ENCODE measurements at regions not wholly inside any gene's neighbourhood (a gene's known extent, or its start where the extent isn't known, plus 50 kb on each side); places are given as distances from the start of the nearest gene placed in this dataset.

DNA sequence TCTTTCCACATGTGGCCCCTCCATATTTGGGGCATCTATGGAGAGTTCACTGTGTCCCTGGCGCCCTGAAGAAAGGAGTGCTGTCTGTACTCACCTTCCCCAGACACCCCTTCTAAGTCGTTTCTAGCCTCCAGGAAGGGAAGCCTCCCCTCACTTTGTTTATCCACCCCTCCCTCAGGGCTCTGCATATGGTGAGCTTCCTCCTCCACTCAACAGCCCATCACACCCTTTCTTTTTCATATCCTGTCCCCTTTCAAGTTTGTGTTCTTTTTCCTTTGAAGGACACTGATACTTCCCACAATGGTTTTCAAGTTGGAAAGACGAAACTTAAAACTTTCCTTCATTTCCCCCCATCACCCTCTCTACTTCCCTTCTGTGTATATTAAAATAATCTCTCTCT is 291.4 kb upstream of the POU3F3 start:
- no peak for DNase-seq

DNA sequence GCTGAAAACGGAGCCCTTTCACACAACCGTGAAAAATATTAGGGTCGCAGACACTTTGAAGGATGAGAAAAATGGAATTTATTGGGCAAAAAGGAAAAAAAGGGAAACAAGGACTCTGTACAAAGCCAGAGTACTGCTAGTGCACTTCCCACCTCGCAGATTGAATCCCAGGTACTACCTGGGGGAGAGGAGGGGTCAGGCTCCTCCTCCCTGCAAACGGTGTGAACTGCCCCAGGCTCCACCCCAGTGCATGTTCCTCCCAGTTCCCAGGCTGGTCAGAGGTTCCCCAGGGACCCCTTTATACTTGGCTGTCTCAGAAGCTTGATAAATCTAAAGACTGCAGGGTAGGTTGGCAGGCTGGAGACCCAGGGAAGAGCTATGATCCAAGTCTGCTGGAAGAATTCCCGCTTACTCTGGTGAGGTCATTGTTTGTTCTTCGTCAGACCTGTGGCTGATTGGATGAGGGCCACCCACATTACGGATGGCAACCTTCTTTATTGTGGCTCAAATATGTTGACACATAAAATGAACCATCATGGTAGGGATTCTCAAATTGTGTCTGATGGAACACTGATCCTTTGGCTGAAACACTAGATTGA is 290.4 kb upstream of the POU3F3 start:
- no peak for DNase-seq

DNA sequence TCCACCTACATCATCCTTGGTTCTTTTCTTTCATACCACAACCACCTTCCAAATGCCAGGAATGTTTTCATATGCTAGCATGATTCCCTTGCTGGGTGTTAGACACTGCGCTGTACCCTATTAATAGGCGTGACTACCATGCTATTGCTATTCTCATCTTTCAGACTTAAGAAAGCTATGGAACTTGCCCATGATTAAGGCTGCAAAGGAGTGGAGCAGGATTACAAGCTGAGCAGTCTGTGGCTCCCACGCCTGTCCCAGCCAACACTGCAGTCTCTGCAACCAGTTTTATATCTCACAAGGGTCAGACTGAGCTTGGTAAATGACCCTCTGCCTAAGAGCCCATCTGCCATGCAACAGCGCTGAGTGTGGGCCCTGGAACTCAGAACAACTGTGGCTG is 285.7 kb upstream of the POU3F3 start:
- no peak for DNase-seq

DNA sequence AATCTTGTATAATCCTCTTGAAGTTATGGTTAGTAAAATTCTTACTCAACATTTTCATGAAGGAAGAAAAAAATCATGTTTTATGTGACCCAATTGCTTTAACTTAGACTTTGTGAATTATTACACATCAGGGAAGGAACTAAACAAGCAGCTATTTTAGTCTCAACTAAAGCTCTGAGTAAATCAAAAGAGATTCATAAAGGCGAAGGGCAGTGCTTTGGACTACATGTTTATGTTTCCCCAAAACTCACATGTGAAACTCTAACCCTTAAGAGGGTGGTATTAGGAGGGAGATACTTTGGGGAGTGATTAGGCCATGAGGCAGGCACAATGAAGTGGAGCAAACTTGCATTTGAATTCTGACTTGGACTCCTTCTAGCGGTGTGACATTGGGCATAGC is 283.7 kb upstream of the POU3F3 start:
- DNase-seq, result no peak

DNA sequence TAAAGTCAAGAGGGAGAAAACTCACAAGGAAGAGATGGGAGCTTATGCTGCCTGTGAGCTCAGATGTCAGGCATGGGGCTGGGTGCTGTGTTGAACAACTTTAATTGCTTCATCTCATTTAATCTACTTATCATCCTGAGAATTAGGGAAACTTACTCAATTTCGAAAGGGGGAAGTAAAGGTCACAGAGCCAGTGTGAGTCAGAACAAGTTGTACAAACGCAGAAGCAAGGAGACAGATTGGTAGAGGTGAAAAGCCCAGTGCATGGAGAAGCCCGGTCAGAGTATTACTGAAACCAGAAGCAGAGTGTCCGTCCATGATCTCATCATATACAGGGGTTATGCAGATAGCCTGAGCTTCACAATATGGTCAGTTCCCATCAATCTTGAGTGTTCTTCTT is 281.1 kb upstream of the POU3F3 start:
- no peak for DNase-seq

DNA sequence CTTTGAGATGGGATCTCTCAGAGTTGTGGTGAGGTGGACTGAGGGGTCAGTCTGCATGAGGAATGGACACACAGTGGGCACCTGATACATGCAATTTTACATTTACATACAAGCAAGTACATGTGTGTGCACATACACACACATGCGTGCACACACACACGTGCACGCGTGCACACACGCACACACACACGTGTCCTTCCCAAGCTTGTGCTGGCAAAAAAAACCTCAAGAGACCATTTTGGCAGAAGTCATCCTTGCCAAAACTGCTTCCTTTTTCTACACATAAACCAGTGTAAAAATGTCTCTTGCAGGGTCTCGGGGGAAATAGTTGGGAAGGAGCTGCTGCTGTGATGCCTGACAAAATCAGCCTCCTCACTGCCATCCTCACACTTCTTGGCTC is 279.5 kb upstream of the POU3F3 start:
- no peak for DNase-seq

DNA sequence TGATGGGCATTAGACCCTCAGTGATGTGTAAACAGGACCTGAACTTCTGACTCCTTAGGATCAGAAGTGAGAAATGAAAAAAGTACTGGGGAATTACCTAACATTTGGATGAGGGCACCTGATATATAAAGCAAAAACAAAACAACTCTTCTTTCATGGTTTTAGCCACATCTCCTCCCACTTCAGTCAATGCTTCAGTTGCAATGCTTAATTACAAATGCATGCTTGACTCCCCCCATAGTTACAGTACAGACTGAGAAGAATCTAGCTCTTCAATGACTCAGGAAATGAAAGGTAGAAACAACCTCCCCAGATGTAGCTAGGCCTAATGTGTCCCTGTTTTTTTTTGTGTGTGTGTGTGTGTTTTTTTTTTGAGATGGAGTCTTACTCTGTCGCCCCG is 276.8 kb upstream of the POU3F3 start:
- DNase-seq, result no peak

DNA sequence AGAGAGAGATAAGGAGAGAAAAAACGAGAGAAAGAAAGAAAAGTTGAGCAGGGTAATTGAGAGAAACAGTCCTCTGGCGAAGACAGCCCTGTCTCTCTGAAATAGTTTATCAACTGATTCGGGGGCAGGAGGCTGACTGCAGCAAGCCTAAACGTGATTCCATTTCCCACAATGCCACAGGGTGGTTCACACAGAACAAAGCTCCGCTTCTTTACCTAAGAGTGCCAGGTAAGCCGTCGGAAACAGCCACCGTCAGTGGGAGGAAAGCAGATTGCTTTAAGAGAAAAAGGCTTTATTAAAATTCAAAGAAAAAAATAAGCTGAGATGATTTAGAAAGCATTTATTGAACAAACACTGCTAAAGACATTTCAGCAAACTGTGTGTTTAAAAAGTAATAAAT is 271.4 kb upstream of the POU3F3 start:
- no peak for DNase-seq

DNA sequence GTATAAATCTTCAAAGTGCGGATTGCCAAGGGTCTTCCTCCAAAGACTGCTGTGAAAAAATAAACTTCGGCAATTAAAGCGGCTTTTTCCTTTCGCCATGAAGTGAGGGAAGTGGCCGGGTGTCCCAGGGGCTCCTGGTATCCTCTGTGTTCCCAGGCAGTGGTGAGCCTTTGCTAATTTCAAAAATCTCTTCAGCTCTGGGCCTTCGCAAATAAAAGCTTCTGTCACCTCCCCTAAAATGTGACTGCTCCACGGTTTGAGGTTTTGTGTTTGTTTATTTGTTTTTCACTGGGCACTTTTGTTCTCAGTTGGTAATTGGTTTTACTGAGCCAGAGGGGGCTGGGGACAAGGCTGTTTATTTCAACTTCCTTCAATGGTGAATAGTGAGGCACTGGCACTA is 270.1 kb upstream of the POU3F3 start:
- no peak for DNase-seq

DNA sequence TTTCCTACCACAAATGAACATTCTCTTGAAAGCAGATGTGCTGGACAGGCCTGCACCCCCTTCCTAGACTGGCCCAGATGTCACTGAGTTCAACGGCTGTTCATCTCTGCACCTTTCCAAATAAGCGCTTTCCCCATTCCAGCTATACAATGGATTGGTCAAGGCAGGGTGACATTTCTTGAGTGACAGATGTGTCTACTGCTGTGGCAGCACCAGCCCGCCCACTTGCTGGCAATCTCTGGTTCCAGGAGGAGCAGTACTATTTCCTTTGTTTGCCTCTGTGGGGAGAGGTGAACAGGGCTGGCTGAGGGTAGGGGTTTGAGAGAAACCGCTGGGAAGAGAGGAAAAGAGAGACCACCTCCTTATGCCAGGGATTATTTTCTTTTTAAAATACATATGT is 269.5 kb upstream of the POU3F3 start:
- DNase-seq, result no peak

DNA sequence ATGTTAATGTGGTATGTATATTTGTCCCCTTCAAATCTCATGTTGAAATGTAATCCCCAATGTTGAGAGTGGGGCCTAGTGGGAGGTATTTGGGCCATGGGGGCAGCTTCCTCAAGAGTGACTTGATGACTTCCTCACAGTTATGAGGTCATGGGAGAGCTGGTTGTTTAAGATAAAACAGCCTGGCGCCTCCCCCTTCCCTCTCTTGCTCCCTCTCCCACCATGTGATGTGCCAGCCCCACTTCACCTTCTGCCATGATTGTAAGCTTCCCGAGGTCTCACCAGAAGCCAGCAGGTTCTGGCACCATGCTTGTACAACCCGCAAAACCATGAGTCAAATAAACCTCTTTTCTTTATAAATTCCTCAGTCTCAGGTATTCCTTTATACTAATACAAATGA is 258.3 kb upstream of the POU3F3 start:
- DNase-seq, result no peak

DNA sequence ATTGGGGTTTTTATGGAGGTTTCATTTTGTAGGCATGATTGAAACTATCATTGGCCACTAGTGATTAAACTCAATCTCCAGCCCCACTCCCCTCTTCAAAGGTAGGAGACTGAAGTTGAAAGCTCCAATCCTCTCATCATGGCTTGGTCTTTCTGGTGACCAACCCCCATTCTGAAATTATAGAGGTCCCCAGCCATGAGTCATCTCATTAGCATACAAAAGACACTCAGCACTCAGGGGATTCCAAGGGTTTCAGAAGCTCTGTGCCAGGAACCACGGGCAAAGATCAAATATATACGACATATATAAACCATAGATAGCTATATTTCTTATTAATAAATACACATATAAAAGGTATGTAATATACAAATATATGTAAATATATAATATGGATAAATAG is 256.0 kb upstream of the POU3F3 start:
- DNase-seq, result no peak

DNA sequence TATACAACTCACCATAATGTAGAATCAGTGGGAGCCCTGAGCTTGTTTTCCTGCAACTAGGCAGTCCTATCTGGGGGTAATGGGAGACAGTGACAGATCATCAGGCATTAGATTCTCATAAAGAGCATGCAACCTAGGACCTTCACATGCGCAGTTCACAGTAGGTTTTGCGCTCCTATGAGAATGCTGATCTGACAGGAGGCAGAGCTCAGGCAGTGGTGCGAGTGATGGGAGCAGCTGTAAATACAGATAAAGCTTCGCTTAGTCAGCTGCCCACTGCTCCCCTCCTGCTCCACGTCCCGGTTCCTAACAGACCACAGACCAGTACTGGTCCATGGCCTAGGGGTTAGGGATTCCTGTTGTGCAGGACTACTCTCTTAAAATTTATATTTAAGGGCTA is 255.3 kb upstream of the POU3F3 start:
- no peak for DNase-seq

DNA sequence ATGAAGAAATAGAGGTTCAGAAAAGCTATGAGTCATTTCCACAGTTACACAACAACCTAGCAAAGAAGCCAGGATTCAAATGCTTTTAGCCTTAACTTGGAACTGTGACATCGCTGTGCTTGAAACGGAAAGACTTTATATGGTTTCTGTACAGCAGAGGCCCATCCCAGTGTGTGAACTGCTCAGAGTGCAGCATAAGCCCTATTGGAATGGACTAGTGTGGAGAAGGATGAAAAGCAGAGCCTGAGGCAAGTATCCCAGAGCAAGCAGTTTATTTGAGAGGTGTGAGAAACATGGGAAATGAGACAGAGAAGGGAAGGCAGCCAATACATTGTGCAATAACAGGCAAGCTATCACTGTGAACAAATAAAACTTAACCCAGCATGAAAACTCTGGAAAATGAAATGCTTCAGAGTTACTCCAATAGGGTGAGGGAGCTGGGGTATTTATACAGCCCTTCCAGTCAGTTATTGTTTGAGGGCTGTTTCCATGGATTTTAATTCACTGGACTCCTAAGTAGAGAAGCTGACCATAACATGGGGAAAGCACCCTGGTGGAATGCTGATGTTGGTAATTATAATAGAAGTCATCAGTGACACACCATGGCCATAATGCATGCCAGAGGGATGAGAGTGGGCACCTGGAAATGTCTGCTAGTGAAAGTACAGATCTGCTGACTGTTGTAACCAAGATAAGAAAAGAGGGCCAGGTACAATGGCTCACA is 254.0 kb upstream of the POU3F3 start:
- no peak for DNase-seq

DNA sequence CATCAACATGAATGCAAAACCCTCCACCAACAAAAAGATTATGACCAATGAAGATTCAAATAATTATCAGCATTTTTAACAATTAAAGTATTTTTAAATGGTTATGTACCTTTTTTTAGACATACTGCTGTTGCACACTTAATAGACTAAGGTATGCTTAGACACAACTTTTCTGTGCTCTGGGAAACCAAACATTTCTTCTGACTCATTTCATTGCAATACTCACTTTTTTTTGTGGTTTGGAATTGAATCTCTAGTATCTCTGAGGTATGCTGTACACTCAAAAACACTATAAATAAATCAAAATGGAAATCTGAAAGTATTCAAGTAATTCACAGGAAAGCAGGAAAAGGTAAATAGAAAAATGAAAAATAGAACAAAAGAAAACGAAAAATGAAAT is 247.9 kb upstream of the POU3F3 start:
- no peak for DNase-seq

DNA sequence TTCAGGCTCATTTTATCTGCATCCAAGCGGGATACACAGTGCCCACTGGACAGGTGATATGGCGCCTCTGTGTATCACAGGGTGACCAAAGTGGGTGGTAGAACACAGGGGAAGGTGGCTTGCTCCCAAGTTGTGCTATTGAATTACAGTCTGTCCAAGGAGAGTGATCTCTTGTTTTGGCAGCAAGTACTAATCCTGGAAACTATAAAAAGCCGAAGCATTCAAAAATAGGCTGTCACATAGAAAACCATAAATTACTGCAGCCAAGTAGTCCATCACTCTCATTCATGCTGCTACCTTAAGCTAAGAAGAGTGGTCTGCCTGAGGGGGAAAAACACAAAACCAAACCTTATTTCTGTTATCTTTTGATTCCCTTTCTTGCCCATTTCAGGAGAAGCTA is 237.1 kb upstream of the POU3F3 start:
- no peak for DNase-seq

DNA sequence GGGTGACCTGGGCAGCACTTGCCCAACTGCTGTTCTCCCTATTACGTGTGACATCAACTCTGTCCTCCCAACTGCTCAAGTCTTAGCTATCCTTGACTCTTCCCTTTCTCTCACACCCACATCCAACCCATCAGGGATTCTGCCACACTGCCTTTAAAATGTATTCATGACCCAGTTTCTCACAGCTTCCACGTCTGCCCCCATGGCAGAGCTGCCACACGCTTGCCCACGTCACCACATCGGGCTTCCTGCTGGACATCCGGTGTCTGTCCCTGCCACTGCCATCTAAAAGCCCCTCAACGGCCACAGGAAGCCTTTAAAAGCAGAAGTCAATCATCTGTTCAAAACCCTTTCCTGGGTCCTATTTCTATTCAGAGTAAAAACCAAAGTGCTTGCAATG is 233.1 kb upstream of the POU3F3 start:
- DNase-seq, result no peak

DNA sequence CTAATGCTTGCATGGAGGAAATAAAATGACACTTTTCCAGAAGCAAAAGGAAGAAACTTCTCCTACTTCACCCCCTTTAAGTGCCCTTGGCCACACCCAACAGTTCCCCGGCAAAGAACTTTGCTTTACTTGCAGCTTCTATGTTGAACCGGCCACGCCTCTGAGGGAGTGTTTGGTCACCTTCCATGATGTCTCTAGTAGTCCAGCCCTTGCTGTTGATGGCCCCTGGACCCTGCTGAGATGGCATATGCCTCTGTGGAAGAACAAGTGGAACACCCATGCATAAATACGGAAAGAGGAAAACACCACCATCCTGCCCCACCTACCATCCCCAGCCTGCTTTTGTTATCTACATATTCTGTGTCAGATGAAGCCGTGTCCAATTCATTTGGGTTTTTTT is 218.3 kb upstream of the POU3F3 start:
- no peak for DNase-seq

DNA sequence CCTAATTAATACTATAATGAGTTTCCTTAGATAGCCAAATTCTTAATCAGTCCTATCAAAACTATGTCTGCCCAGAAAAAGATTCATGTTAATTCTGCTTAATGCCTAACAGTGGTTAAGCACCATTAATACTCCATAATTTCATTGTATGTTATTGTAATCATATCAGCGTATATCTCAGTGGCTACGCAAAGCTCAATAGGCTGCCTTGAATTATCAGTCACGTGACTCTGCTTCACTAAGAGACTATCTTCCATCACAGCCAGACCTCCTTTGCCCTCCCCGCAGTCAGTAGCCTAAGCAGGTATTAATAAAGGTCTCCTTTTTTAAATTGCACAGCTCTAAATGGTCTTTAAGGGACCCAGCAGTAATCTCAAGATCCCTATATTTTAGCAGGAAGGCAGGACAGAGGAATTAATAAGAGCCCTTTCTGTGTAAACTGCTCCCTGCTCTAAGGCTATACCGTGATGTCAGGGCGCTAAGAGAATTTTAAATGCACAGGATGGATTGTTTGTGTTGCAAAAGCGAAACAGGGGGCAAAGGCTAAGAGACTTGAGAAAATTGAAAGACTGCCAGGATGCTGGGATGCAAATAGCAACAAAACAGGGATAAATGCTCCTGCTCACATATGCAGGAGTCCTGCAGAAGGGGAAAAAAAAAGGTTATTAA is 215.6 kb upstream of the POU3F3 start:
- no peak for DNase-seq

DNA sequence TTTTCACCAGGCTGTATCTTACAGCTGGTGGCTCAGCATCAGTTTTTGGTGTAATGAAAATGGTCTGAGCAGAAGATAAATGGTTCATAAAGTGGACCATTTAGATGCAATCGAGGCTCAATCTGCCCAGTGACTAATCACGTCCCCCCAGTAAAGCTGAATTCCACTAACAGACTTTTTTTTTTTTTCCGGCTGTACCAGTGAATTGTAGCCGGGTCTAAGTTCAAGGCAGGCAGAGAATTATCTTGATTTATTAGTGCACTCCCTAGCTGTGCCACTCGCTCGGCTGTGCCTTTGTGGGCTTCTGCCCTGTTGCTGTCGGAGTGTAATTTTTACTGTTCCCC is 215.1 kb upstream of the POU3F3 start:
- no peak for DNase-seq

DNA sequence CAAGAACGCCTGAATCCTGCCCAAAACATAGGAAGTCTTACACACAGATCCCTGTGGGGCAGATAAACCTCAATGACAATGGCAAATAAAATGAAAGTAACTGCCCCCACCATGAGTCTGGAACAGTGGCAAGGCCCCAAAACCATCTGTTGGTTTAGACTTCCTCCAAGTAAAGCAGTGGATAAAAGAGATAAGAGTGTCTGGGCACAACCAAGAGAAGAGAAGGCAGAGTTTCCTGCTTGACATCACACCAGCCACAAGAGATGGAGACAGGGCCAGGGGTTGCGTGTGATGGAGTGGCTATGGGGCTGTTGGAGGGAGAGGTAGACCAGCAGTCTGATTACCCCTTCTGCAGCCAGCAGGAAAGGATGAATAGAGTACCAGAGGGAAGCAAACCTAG is 212.1 kb upstream of the POU3F3 start:
- DNase-seq, result no peak

DNA sequence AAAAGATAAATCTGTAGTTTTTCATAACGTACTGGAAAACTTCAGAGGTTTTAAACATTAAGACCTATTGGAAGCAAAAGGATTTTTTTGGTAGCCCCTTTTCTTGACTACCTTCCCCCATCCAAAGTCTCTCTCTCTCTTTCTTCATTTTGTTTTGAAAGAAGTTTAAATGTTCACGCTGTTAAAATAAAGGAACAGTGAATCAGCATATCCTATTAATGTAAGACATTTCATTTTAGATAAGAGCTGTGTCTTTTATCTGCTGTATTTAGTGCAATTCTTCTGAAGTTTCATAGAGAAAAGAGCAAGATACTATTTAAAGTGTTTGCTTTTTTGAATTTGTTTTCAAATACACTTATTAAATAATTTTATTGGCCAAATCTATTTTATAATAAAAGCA is 205.5 kb upstream of the POU3F3 start:
- DNase-seq, result no peak

DNA sequence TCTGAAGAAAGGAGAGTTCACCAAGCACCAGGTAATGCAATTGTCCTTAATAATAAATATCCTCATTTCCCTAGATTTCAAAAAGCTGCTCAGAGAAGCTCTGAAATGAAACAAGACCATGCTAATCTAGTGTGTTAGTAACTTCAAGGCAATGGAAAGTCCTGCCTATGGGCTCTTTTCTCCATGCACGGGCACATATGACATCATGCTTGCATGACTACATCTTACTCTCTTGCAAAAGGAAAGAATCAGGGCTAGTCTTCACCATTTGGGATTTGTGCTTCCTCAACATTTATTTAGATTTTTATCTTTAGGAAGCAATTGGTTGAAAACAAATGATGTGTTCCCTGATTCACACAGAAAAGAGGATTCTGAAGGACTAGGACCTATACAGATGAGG is 204.0 kb upstream of the POU3F3 start:
- no peak for DNase-seq

DNA sequence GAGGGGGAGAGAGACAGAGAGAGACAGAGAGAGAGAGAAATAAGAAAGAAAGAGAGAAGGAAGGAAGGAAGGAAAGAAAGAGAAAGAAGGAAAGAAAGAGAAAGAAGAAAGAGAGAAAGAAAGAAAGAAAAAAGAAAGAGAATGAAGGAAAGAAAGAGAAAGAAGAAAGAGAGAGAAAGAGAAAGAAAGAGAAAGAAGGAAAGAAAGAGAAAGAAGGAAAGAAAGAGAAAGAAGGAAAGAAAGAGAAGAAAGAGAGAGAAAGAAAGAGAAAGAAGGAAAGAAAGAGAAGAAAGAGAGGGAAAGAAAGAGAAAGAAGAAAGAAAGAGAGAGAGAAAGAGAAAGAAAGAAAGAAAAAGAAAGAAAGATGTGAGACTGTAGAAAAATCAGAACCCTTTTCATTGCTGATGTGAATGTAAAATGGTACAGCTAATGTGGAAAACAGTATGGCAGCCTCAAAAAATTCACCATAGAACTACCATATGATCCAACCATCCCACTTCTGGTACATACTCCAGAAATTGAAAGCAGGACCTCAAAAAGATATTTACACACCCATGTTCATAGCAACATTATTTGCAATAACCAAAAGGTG is 203.4 kb upstream of the POU3F3 start:
- DNase-seq, result no peak

DNA sequence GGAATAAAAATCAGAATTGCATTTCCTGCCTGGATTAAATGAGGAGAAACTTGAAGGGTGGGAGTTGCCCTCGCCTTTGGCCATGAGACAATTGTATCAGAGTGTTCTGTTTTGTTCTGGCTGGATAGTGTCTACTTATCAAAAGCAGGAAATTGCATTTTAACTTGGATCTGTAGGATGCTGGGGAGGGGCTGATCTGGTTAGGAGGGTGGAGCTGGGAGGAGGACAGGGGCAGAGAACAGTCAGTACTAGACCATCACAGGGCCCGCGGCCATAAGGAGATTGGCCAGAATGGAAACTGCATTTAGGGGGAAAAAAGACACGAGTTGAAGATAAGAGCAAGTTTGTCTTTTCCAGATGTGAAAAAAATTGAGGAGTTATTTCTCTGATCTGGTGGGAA is 199.1 kb upstream of the POU3F3 start:
- no peak for DNase-seq

Measured in activated CD4-positive, alpha-beta T cell treated with anti-CD3 and anti-CD28 coated beads, Interleukin-2, Interleukin-6, amounts not matched to agents 100 ng/mL and 50 ng/mL, durations not matched to agents 16 hours and 8 hours (primary cell).